Thymus (tissue), 11 donors: ENCODE measurements at regions not wholly inside any gene's neighbourhood (a gene's known extent, or its start where the extent isn't known, plus 50 kb on each side); places are given as distances from the start of the nearest gene placed in this dataset.

Experiments
- DNase-seq, 9 donors: peaks; one replicate each; pipeline ENCODE4 v3.0.0-alpha.2; 2013; ENCODE audit warnings: low spot score in 9 of 9, low read depth in 6 of 9, missing footprints in 1 of 9
- H3K27ac ChIP-seq, 2 donors: one replicate each; pipeline ENCODE4 v1.5.1; 2013; ENCODE audit warnings: control low read depth in 1 of 2, low read depth in 1 of 2, low read length in 1 of 2, mild to moderate bottlenecking in 1 of 2, moderate library complexity in 1 of 2
- H3K27me3 ChIP-seq, 2 donors: one replicate each; pipeline ENCODE4 v1.5.1; 2013; ENCODE audit warnings: low read length in 1 of 2; ENCODE audit not compliant: control insufficient read depth in 2 of 2, insufficient read depth in 1 of 2
- H3K36me3 ChIP-seq, 2 donors: one replicate each; pipeline ENCODE4 v1.5.1; 2013; ENCODE audit warnings: low read length in 1 of 2, mild to moderate bottlenecking in 1 of 2, moderate library complexity in 1 of 2; ENCODE audit not compliant: control insufficient read depth in 2 of 2, insufficient read depth in 2 of 2
- H3K4me1 ChIP-seq, 2 donors: one replicate each; pipeline ENCODE4 v1.5.1; 2013; ENCODE audit warnings: low read length in 2 of 2; ENCODE audit not compliant: control insufficient read depth in 2 of 2, insufficient read depth in 2 of 2
- H3K4me3 ChIP-seq, 2 donors: one replicate each; pipeline ENCODE4 v1.5.1; 2013; ENCODE audit warnings: low read length in 2 of 2, control low read depth in 1 of 2, mild to moderate bottlenecking in 1 of 2
- H3K9me3 ChIP-seq, 2 donors: one replicate each; pipeline ENCODE4 v1.5.1; 2013; ENCODE audit warnings: low read length in 1 of 2, mild to moderate bottlenecking in 1 of 2; ENCODE audit not compliant: control insufficient read depth in 2 of 2, insufficient read depth in 1 of 2
- WGBS: extraction: QIAGEN DNeasy Blood & Tissue Kit; methylation state at CpG from one replicate; pipeline ENCODE4 v1.1.7; 2013; 5-methylcytosine and 5-hydroxymethylcytosine counted together
- donor health status: healthy.

GRCh38 chr5:73291873-73292272, 118.9 kb downstream of the TMEM174 start:
- 85% methylated on average over 7 of the region's 7 CpGs for WGBS
- H3K27me3 ChIP-seq: peaks cover 8 to 50% of the 10 kb centered on the region in 2 donors
- H3K36me3 ChIP-seq: no peaks in the 10 kb centered on the region
- H3K27ac ChIP-seq: no peak overlapping the region
- no peak overlapping the region for H3K4me3 ChIP-seq
- no peak for DNase-seq
- H3K4me1 ChIP-seq: no peaks in the 10 kb centered on the region
- H3K9me3 ChIP-seq: no peaks in the 10 kb centered on the region

GRCh38 chr5:73290242-73290641, 117.2 kb downstream of the TMEM174 start:
- WGBS: 76% methylated on average over 3 of the region's 3 CpGs
- no peak for DNase-seq
- no peak overlapping the region for H3K27ac ChIP-seq
- H3K36me3 ChIP-seq: no peaks in the 10 kb centered on the region
- H3K4me3 ChIP-seq: no peak overlapping the region
- peaks cover under 1 to 34% of the 10 kb centered on the region in 2 donors for H3K27me3 ChIP-seq
- H3K9me3 ChIP-seq: no peaks in the 10 kb centered on the region
- no peaks in the 10 kb centered on the region for H3K4me1 ChIP-seq

GRCh38 chr5:73288803-73289720, 116.1 kb downstream of the TMEM174 start:
- no peaks in the 10 kb centered on the region for H3K9me3 ChIP-seq
- 61% methylated on average over 6 of the region's 6 CpGs for WGBS
- H3K27me3 ChIP-seq: peaks cover 0 to 31% of the 10 kb centered on the region in 2 donors
- no peaks in the 10 kb centered on the region for H3K36me3 ChIP-seq
- DNase-seq: no peak
- H3K27ac ChIP-seq: no peak overlapping the region
- H3K4me1 ChIP-seq: no peaks in the 10 kb centered on the region
- H3K4me3 ChIP-seq: no peak overlapping the region

- WGBS: 97% methylated on average over 1 of the region's 1 CpG
- H3K27ac ChIP-seq: no peak overlapping the region
- no peak for DNase-seq
- peaks cover 0 to 30% of the 10 kb centered on the region in 2 donors for H3K27me3 ChIP-seq
- H3K4me1 ChIP-seq: no peaks in the 10 kb centered on the region
- no peaks in the 10 kb centered on the region for H3K36me3 ChIP-seq
- H3K9me3 ChIP-seq: no peaks in the 10 kb centered on the region
- H3K4me3 ChIP-seq: no peak overlapping the region
These were observed 113.9 kb downstream of the TMEM174 start for GRCh38 chr5:73286896-73287295.

- no peak for DNase-seq
- Histone ChIP-seq H3K9me3 (no peaks in the 10 kb centered on the region), H3K4me3 (no peak overlapping the region), H3K4me1 (no peaks in the 10 kb centered on the region), H3K36me3 (no peaks in the 10 kb centered on the region), H3K27ac (no peak overlapping the region), H3K27me3 (peaks cover 0 to 25% of the 10 kb centered on the region in 2 donors)
- WGBS: 77% methylated on average over 3 of the region's 3 CpGs
These were observed 112.0 kb downstream of the TMEM174 start for GRCh38 chr5:73284985-73285384.

GRCh38 chr5:73284220-73284795, 111.3 kb downstream of the TMEM174 start:
- H3K27me3 ChIP-seq: peaks cover 0 to 27% of the 10 kb centered on the region in 2 donors
- H3K4me3 ChIP-seq: no peak overlapping the region
- 68% methylated on average over 7 of the region's 7 CpGs for WGBS
- no peak for DNase-seq
- H3K27ac ChIP-seq: no peak overlapping the region
- no peaks in the 10 kb centered on the region for H3K36me3 ChIP-seq
- no peaks in the 10 kb centered on the region for H3K9me3 ChIP-seq
- no peaks in the 10 kb centered on the region for H3K4me1 ChIP-seq

- Histone ChIP-seq H3K4me3 (no peak overlapping the region), H3K27me3 (peaks cover 0 to 25% of the 10 kb centered on the region in 2 donors), H3K4me1 (no peaks in the 10 kb centered on the region), H3K27ac (no peak overlapping the region), H3K36me3 (no peaks in the 10 kb centered on the region), H3K9me3 (no peaks in the 10 kb centered on the region)
- DNase-seq: no peak
These were observed 109.9 kb downstream of the TMEM174 start for GRCh38 chr5:73282923-73283322.

GRCh38 chr5:73282383-73282782, 109.4 kb downstream of the TMEM174 start:
- Histone ChIP-seq H3K27ac (no peak overlapping the region), H3K9me3 (no peaks in the 10 kb centered on the region), H3K4me3 (no peak overlapping the region), H3K36me3 (no peaks in the 10 kb centered on the region), H3K27me3 (peaks cover 0 to 25% of the 10 kb centered on the region in 2 donors), H3K4me1 (no peaks in the 10 kb centered on the region)
- no peak for DNase-seq
- 54% methylated on average over 7 of the region's 7 CpGs for WGBS
